HAP-1 (cell line): ENCODE measurements at regions not wholly inside any gene's neighbourhood (a gene's known extent, or its start where the extent isn't known, plus 50 kb on each side); places are given as distances from the start of the nearest gene placed in this dataset.

Source experiments
- DNase-seq, 2 experiments: peaks; one replicate each; pipeline ENCODE4 v3.0.0-alpha.2; 2016 to 2020; ENCODE audit warnings: low spot score in 2 of 2
- H3K27me3 ChIP-seq: fragments of 250-450 bp; sonication (Bioruptor Pico); 2 replicates; pipeline ENCODE4 v1.5.1; 2020; ENCODE audit warnings: low read depth, mild to moderate bottlenecking, moderate library complexity
- H3K36me3 ChIP-seq: fragments of 250-450 bp; sonication (Bioruptor Pico); replicated peaks from 2 replicates; pipeline ENCODE4 v1.5.1; 2020; ENCODE audit warnings: mild to moderate bottlenecking
- H3K4me1 ChIP-seq: fragments of 250-450 bp; sonication (Bioruptor Pico); 2 replicates; pipeline ENCODE4 v1.5.1; 2020; ENCODE audit warnings: mild to moderate bottlenecking
- H3K4me3 ChIP-seq: fragments of 250-450 bp; sonication (Bioruptor Pico); 2 replicates; pipeline ENCODE4 v1.5.1; 2020; ENCODE audit warnings: mild to moderate bottlenecking, moderate library complexity
- H3K9me3 ChIP-seq: fragments of 250-450 bp; sonication (Bioruptor Pico); 2 replicates; pipeline ENCODE4 v1.5.1; 2020; ENCODE audit warnings: mild to moderate bottlenecking, moderate library complexity
- in situ Hi-C: fragments of 300-500 bp; cut with MboI; formaldehyde crosslinking; loops from 3 replicates; pipeline ENCODE4 v1.14.3; 2020; ENCODE audit warnings: low sequenced_read_pairs, inconsistent platforms, mixed read lengths

DNA sequence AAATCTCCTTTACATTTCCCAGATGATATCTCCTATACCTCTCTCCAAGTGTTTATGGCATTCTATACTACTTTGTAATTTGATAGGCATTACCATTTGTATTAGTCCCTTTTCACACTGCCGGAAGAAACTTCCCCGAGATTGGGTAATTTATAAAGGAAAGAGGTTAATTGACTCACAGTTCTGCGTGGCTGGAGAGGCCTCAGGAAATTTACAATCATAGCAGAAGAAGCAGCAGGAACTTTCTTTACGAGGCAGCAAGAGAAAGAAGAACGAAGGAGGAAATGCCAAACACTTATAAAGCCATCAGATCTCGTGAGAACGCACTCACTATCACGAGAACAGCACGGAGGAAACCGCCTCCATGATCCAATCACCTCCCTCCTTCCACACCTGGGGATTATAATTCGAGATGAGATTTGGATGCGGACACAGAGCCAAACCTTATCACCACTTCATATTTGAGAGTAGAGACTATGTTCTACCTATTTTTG is 1194.6 kb downstream of the SORCS1 start:
- H3K36me3 ChIP-seq, result no peaks in the 10 kb centered on the region
- in situ Hi-C loops, result no loop called here
- H3K9me3 ChIP-seq, result no peaks in the 10 kb centered on the region
- H3K4me3 ChIP-seq, result no peak overlapping the region
- no peaks in the 10 kb centered on the region for H3K4me1 ChIP-seq
- no peaks in the 10 kb centered on the region for H3K27me3 ChIP-seq
- DNase-seq, result no peak

DNA sequence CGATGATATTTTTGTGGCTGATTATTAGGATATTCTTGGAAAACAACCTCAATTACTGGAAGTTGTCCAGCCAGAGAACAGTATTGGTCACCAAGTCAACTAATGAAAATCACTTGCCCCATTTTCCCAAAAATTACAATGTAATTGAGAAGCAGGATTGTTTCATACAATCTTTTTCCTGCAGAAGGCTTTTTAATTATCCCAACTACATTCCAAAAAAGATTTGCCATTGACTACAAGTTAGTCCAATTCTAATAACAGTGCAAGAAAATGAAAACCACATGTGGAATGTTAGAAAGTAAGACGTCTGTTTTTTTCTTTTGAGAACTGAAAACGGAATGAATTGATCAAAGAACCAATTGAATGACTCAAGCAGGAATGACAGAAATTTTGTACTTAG is 1195.8 kb downstream of the SORCS1 start:
- DNase-seq, result no peak
- Histone ChIP-seq H3K9me3 (no peaks in the 10 kb centered on the region), H3K4me1 (no peaks in the 10 kb centered on the region), H3K36me3 (no peaks in the 10 kb centered on the region), H3K4me3 (no peak overlapping the region), H3K27me3 (no peaks in the 10 kb centered on the region)
- in situ Hi-C loops, result no loop called here

DNA sequence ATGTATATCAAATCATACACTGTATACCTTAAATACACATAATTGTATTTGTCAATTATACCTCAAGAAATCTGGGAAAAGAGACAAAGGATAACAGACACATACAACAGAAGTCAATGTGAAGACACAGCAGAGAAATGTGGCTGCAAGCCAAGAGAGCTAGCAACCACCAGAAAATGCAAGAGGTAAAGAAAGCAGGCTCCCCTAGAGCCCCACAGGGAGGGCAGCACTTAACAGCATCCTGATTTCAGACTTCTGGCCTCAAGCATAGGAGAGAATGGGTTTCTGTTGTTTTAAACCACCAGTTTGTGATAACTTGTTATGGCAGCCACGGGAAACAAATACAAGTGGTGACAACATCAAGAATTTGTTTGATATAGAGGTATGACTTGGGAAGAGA is 1197.2 kb downstream of the SORCS1 start:
- Histone ChIP-seq H3K36me3 (no peaks in the 10 kb centered on the region), H3K4me1 (no peaks in the 10 kb centered on the region), H3K27me3 (no peaks in the 10 kb centered on the region), H3K9me3 (no peaks in the 10 kb centered on the region), H3K4me3 (no peak overlapping the region)
- in situ Hi-C loops, result no loop called here
- DNase-seq, result no peak

DNA sequence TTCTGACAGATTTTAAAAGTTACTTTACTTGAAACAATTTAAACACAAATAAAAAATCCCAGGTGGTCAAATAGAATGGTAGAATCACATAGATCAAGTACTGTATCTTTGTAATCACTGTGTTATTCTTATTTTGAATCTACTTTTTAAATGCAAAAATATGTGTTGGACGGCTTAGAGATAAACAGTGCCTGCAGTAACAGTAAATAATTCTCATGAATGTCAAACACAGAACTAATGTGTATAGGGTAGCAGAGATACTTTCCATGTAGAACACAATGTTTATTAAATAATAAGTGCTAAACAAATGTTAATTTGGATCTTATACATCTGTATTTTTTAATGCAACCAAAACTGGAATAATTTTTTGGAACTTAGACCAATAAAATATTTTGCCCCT is 1199.4 kb downstream of the SORCS1 start:
- H3K4me3 ChIP-seq, result no peak overlapping the region
- in situ Hi-C loops, result no loop called here
- no peak for DNase-seq
- H3K9me3 ChIP-seq, result no peaks in the 10 kb centered on the region
- no peaks in the 10 kb centered on the region for H3K36me3 ChIP-seq
- no peaks in the 10 kb centered on the region for H3K4me1 ChIP-seq
- H3K27me3 ChIP-seq, result no peaks in the 10 kb centered on the region

DNA sequence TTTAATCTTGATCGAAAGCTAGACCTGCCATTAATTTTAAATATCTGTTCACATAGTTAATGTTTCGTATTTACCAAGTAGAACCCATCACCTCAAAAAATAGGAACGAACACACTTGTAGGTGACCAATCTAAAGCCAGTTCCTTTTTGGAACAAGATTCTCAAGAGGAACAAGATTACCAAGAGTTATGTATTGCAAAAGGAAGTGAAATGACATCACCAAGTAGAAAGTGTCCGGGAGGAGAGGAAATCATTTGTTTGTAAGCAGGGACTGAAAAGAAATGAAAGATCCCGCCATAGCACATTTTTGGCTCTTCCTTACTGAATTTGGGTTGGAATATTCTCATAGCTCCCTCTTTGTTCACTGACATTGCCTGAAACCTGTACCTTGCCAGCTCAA is 1200.5 kb downstream of the SORCS1 start:
- H3K4me3 ChIP-seq, result no peak overlapping the region
- no peaks in the 10 kb centered on the region for H3K4me1 ChIP-seq
- in situ Hi-C loops, result no loop called here
- no peak for DNase-seq
- no peaks in the 10 kb centered on the region for H3K9me3 ChIP-seq
- no peaks in the 10 kb centered on the region for H3K27me3 ChIP-seq
- no peaks in the 10 kb centered on the region for H3K36me3 ChIP-seq

DNA sequence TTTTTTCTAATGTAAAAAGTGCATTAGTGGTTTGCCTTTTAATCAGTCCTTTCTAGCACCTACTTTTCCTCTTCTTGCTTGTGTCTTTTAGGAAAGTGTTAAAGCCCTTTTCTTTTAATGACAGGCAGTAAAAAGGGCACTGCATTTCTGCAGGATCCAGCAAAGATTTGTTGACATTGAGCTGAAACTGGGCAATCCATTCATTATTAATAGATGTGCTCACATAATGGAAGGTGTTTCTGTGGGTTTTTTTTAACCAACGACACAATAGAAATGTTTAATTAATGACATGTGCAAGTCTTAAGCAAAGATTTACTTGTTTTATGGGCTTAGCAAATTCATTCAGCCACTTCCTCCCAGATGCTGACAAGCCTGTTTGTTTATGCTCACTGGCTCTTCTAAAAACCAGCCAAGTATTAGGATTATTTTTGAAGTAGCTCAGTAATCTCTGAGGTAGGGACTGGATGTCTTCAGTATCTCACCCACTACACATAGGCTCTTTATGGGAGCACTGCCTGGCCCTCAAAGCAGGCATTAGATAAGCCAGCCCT is 1201.1 kb downstream of the SORCS1 start:
- H3K36me3 ChIP-seq, result no peaks in the 10 kb centered on the region
- in situ Hi-C loops, result no loop called here
- no peaks in the 10 kb centered on the region for H3K27me3 ChIP-seq
- H3K4me1 ChIP-seq, result no peaks in the 10 kb centered on the region
- no peak for DNase-seq
- H3K9me3 ChIP-seq, result no peaks in the 10 kb centered on the region
- H3K4me3 ChIP-seq, result no peak overlapping the region

DNA sequence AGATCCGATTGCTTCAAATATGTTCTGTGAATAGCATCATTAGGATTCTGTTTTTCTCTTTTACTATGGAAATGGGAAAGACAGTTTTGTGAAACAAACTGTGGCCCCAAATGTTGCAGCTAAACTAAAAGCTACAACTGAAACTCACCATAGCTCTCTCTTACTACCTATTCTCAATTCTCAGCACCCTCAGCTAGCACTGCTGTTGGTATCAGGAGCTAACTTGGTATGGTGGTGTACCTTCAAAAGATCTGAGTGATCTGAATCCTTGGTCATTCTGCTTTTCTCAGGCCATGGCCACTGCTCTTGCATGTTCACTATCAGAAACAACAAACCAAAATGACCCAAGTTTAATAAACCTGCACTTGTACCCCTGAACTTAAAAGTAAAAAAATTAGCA is 1208.0 kb downstream of the SORCS1 start:
- Histone ChIP-seq H3K4me1 (no peaks in the 10 kb centered on the region), H3K4me3 (no peak overlapping the region), H3K36me3 (no peaks in the 10 kb centered on the region), H3K9me3 (no peaks in the 10 kb centered on the region), H3K27me3 (no peaks in the 10 kb centered on the region)
- no peak for DNase-seq
- in situ Hi-C loops, result no loop called here

DNA sequence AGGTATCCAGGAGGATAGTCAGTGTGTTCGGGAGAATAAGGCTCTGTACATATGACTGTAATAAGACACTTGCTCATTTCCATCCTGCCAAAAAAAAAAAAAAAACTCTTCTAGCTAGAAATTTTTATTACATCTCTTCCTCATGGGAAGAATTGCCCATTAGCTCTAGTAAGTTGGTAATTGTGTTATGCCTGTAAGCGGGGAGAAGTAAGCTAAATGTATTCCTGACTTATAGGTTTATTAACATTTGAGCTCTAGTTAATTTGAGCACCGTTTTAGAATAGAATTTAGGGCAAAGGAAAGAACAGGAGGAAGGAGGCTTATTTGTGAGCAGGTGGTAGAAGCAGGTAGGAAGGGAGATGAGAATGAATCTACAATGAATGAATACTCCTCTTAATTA is 1210.6 kb downstream of the SORCS1 start:
- in situ Hi-C loops, result no loop called here
- DNase-seq, result no peak
- Histone ChIP-seq H3K27me3 (no peaks in the 10 kb centered on the region), H3K36me3 (no peaks in the 10 kb centered on the region), H3K4me1 (no peaks in the 10 kb centered on the region), H3K9me3 (no peaks in the 10 kb centered on the region), H3K4me3 (no peak overlapping the region)

DNA sequence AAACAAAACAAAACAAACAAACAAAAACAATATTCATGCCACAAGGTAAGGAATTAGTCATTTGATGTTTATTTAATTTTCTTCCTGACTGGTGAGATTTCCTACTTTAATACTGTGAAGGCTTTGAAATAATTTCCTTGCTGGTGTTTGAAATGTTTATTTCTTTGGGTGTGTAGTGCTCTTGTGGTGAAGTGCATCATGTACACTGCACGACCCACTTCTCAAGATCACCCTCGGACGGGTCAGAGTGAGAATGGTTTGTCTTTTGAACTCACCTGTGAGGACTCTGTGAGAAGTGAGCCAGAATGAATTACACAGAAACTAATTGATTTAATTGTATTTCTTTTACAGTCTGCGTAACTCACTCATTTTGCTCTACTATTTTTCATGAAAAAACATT is 1211.5 kb downstream of the SORCS1 start:
- H3K36me3 ChIP-seq, result no peaks in the 10 kb centered on the region
- no peaks in the 10 kb centered on the region for H3K9me3 ChIP-seq
- no peaks in the 10 kb centered on the region for H3K4me1 ChIP-seq
- DNase-seq, result no peak
- H3K27me3 ChIP-seq, result no peaks in the 10 kb centered on the region
- no peak overlapping the region for H3K4me3 ChIP-seq
- in situ Hi-C loops, result no loop called here

DNA sequence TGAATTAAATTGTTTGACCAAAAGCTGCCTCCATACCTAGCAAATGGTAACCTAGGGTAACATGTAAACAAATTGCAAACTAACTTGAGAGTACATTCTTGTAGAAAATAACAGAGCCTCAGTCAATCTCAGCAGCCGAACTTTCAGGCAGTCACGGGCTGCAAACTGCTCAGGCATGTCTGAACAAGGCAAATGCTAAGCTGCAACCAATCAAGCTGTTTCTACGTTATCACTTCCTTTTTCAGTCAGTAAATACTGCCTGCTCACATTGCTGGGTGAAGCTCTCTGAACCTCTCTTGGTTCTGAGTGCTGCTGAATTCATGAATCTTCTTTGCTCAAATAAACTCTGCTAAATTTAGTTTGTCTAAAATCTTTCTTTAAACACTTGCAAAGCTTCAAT is 1212.4 kb downstream of the SORCS1 start:
- Histone ChIP-seq H3K4me1 (no peaks in the 10 kb centered on the region), H3K9me3 (no peaks in the 10 kb centered on the region), H3K4me3 (no peak overlapping the region), H3K36me3 (no peaks in the 10 kb centered on the region), H3K27me3 (no peaks in the 10 kb centered on the region)
- in situ Hi-C loops, result no loop called here
- DNase-seq, result no peak

DNA sequence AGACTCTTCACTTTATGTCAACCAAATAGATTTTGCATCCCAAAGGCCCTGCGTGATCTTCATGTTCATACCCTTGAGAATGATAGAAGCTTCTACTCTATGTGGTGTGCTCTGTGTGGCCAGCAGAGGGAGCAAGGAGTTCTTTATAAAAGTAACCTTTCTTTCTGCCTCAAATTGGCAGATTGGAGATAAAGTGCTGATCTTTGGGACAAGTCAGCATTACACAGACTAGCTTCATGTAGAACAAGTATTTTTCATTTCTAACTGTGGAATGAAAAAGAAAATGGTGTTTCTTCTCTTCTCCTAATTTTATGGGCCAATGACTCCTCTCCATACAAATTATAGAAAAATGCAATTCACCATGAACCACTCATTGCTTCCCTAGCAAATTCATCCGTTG is 1214.1 kb downstream of the SORCS1 start:
- H3K4me3 ChIP-seq, result no peak overlapping the region
- in situ Hi-C loops, result no loop called here
- H3K27me3 ChIP-seq, result no peaks in the 10 kb centered on the region
- H3K36me3 ChIP-seq, result no peaks in the 10 kb centered on the region
- no peaks in the 10 kb centered on the region for H3K4me1 ChIP-seq
- H3K9me3 ChIP-seq, result no peaks in the 10 kb centered on the region
- peak; percentile 29 to 37 for DNase-seq

DNA sequence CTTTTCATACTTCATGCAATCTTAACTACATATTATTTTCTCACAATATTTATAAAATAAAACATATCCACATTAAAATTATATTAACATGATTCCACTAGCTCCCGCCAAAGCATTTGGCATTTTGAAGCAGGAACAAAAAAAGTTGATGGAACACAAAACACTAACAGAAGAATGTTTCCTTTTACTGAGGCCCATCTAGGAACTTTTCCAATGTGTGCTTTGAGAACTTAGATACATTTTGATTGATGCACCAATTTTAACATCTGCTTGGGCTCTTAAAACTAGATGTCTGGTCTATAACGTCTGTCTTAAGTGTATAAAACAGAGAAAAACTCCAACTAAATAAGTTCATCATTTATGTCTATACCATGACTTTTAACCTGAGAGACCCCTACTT is 1214.8 kb downstream of the SORCS1 start:
- no peaks in the 10 kb centered on the region for H3K4me1 ChIP-seq
- no peak for DNase-seq
- in situ Hi-C loops, result no loop called here
- no peaks in the 10 kb centered on the region for H3K9me3 ChIP-seq
- no peak overlapping the region for H3K4me3 ChIP-seq
- no peaks in the 10 kb centered on the region for H3K36me3 ChIP-seq
- H3K27me3 ChIP-seq, result no peaks in the 10 kb centered on the region

DNA sequence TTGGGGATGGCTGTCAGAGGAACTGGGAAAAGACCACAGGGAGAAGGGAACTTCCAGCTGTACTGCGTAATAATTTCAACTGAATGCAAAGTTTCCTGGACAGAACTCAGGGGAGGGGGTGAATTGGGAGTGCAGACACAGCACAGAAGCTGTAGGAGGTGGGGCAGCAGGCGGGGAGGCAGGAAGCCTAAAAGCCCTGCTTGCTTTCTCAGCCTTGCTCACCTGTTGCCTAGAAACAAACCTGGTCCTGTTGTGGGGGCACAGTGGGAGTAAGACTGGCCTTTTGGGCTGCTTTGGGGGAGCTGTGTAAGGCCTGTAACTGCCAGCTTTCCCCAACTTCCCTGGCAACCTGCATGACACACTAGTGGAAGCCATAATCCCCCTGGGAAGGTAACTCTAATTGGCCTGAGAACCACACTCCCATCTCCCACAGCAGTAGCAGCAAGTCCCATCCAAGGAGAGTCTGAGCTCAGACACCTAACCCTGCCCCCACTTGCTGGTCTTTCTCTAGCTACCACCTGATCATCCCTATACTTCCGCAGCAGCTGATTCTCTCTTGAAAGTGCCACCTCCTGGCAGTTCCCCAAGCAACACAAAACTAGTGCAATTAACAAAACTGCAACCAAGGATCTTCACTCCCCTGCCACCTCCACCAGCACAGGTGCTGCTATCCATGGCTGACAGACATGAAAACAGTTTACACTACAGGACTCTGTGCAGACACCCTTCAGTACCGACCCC is 1239.3 kb downstream of the SORCS1 start:
- Histone ChIP-seq H3K4me1 (no peaks in the 10 kb centered on the region), H3K9me3 (no peaks in the 10 kb centered on the region), H3K4me3 (no peak overlapping the region), H3K36me3 (no peaks in the 10 kb centered on the region), H3K27me3 (no peaks in the 10 kb centered on the region)
- in situ Hi-C loops, result no loop called here
- DNase-seq, result no peak

DNA sequence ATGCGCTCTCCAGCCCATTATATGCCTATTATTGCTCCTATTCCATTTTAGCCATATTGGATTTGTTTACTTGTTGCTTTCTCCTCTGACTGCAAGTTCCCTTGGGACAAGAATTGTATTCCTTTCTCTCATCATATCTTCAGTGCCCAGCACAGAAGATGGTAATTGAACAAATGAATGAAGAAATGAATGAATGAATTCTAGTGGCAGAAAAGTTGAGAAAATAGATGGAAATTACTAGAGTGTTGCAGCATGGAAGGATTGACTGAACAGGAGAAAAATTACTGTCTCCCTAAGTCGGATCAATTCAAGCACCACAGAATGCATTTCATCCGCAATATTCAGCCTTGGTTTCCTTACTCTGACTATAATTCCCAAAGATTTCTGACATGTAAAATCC is 1243.2 kb downstream of the SORCS1 start:
- H3K36me3 ChIP-seq, result no peaks in the 10 kb centered on the region
- no peaks in the 10 kb centered on the region for H3K27me3 ChIP-seq
- in situ Hi-C loops, result no loop called here
- H3K9me3 ChIP-seq, result no peaks in the 10 kb centered on the region
- DNase-seq, result no peak
- H3K4me1 ChIP-seq, result no peaks in the 10 kb centered on the region
- no peak overlapping the region for H3K4me3 ChIP-seq

DNA sequence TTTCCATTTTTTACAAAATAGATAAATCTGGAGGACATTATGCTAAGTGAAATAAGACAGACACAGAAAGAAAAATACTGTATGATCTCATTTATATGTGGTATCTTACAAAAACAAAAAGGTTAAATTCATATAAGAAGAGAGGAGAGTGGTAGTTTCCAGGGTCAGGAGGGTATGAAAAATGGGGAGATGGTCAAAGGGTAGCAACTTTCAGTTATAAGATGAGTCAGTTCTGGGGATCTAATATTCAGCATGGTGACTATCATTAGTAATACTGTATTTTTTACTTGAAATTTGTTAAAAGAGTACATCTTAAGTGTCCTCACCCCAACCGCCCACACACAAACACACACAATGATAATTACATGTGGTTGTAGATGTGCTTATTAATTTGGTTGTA is 1250.1 kb downstream of the SORCS1 start:
- Histone ChIP-seq H3K36me3 (no peaks in the 10 kb centered on the region), H3K4me1 (no peaks in the 10 kb centered on the region), H3K9me3 (no peaks in the 10 kb centered on the region), H3K4me3 (no peak overlapping the region), H3K27me3 (no peaks in the 10 kb centered on the region)
- in situ Hi-C loops, result no loop called here
- DNase-seq, result no peak
